HEK293 (cell line): ENCODE measurements at regions not wholly inside any gene's neighbourhood (a gene's known extent, or its start where the extent isn't known, plus 50 kb on each side); places are given as distances from the start of the nearest gene placed in this dataset.

Source experiments
- CTCF ChIA-PET: fragments of 350-600 bp; formaldehyde crosslinking; extraction: SDS; loops from one replicate; lab custom pipeline; 2021; ENCODE audit warnings: antibody characterized with exemption; lab: Yijun Ruan, JAX
- POLR2A ChIA-PET: fragments of 300-600 bp; formaldehyde crosslinking; extraction: SDS; loops from one replicate; lab custom pipeline; 2020; ENCODE audit warnings: antibody characterized with exemption, inconsistent platforms; lab: Yijun Ruan, JAX
- H3K27ac ChIP-seq: fragments of 200-500 bp; sonication (Bioruptor generic); 2 replicates; pipeline ENCODE4 v1.5.1; 2014; ENCODE audit warnings: low read depth, low read length, control low read depth, inconsistent platforms; ENCODE audit errors: extremely low read depth
- H3K36me3 ChIP-seq, 2 experiments: fragments of 200-500 bp in 1 of 2; sonication (Bioruptor generic) in 1 of 2; 1 replicate in 1 of 2; 2 replicates in 1 of 2; pipeline ENCODE4 v1.5.1; 2014 to 2017; ENCODE audit warnings: inconsistent platforms in 2 of 2, low read length in 2 of 2; ENCODE audit not compliant: control insufficient read depth in 2 of 2, insufficient read depth in 1 of 2
- H3K4me1 ChIP-seq: fragments of 200-500 bp; sonication (Bioruptor generic); 2 replicates; pipeline ENCODE4 v1.5.1; 2014; ENCODE audit warnings: mild to moderate bottlenecking, low read length, inconsistent platforms; ENCODE audit not compliant: control insufficient read depth, insufficient read depth
- H3K4me3 ChIP-seq: 2 replicates; pipeline ENCODE4 v1.5.1; 2011; ENCODE audit warnings: low read depth, mild to moderate bottlenecking, control low read depth, low read length, moderate library complexity
- H3K9me3 ChIP-seq: fragments of 200-500 bp; sonication (Bioruptor generic); 2 replicates; pipeline ENCODE4 v1.5.1; 2014; ENCODE audit warnings: low read depth, low read length, inconsistent platforms; ENCODE audit not compliant: control insufficient read depth, insufficient read depth
- HIC1 ChIP-seq: fragments of 450-650 bp; formaldehyde crosslinking; IDR thresholded peaks from 2 replicates; pipeline ENCODE4 v1.5.1; 2016; ENCODE audit warnings: missing biosample characterization, missing genetic modification characterization
- HOXA7 ChIP-seq: sonication (generic); formaldehyde crosslinking; IDR thresholded peaks from 2 replicates; pipeline ENCODE4 v1.8.1; 2022; ENCODE audit warnings: missing genetic modification reagents, borderline replicate concordance
- KLF1 ChIP-seq: fragments of 450-650 bp; formaldehyde crosslinking; IDR thresholded peaks from 2 replicates; pipeline ENCODE4 v1.5.1; 2016; ENCODE audit warnings: missing biosample characterization, missing genetic modification characterization
- PRDM10 ChIP-seq: fragments of 450-650 bp; formaldehyde crosslinking; IDR thresholded peaks from 2 replicates; pipeline ENCODE4 v1.5.1; 2016; ENCODE audit warnings: missing biosample characterization, missing genetic modification characterization
- TCF7L2 ChIP-seq: IDR thresholded peaks from 2 replicates; pipeline ENCODE4 v1.6.1; 2011; ENCODE audit warnings: low read depth, mild to moderate bottlenecking, inconsistent platforms, low read length, moderate library complexity, borderline replicate concordance
- YY1 ChIP-seq: fragments of 450-650 bp; formaldehyde crosslinking; IDR thresholded peaks from 2 replicates; pipeline ENCODE4 v1.5.1; 2018; ENCODE audit warnings: missing biosample characterization, missing genetic modification characterization
- YY2 ChIP-seq: fragments of 450-650 bp; formaldehyde crosslinking; IDR thresholded peaks from 2 replicates; pipeline ENCODE4 v1.5.1; 2016; ENCODE audit warnings: missing biosample characterization, missing genetic modification characterization
- ZBTB48 ChIP-seq: fragments of 450-650 bp; formaldehyde crosslinking; IDR thresholded peaks from 2 replicates; pipeline ENCODE4 v1.5.1; 2016; ENCODE audit warnings: missing biosample characterization, missing genetic modification characterization
- ZFP41 ChIP-seq: fragments of 450-650 bp; formaldehyde crosslinking; IDR thresholded peaks from 2 replicates; pipeline ENCODE4 v1.5.1; 2016; ENCODE audit warnings: missing biosample characterization, missing genetic modification characterization, borderline replicate concordance
- ZNF133 ChIP-seq: fragments of 450-650 bp; formaldehyde crosslinking; IDR thresholded peaks from 2 replicates; pipeline ENCODE4 v1.5.1; 2016; ENCODE audit warnings: missing biosample characterization, missing genetic modification characterization
- ZNF2 ChIP-seq: fragments of 450-650 bp; formaldehyde crosslinking; IDR thresholded peaks from 2 replicates; pipeline ENCODE4 v1.5.1; 2016; ENCODE audit warnings: missing biosample characterization, missing genetic modification characterization
- ZNF202 ChIP-seq: fragments of 450-650 bp; formaldehyde crosslinking; IDR thresholded peaks from 2 replicates; pipeline ENCODE4 v1.5.1; 2016; ENCODE audit warnings: missing biosample characterization, missing genetic modification characterization, borderline replicate concordance
- ZNF398 ChIP-seq: fragments of 450-650 bp; formaldehyde crosslinking; IDR thresholded peaks from 2 replicates; pipeline ENCODE4 v1.5.1; 2017; ENCODE audit warnings: missing biosample characterization, missing genetic modification characterization
- ZNF530 ChIP-seq: fragments of 450-650 bp; formaldehyde crosslinking; IDR thresholded peaks from 2 replicates; pipeline ENCODE4 v1.5.1; 2016; ENCODE audit warnings: low read depth, missing biosample characterization, missing genetic modification characterization
- ZNF548 ChIP-seq: fragments of 450-650 bp; formaldehyde crosslinking; IDR thresholded peaks from 2 replicates; pipeline ENCODE4 v1.5.1; 2016; ENCODE audit warnings: missing biosample characterization, missing genetic modification characterization
- ZNF571 ChIP-seq: fragments of 450-650 bp; formaldehyde crosslinking; IDR thresholded peaks from 2 replicates; pipeline ENCODE4 v1.5.0; 2017; ENCODE audit warnings: missing biosample characterization, missing genetic modification characterization
- ZNF600 ChIP-seq: fragments of 450-650 bp; formaldehyde crosslinking; IDR thresholded peaks from 2 replicates; pipeline ENCODE4 v1.5.1; 2016; ENCODE audit warnings: missing biosample characterization, missing genetic modification characterization
- ZNF624 ChIP-seq: fragments of 450-650 bp; formaldehyde crosslinking; IDR thresholded peaks from 2 replicates; pipeline ENCODE4 v1.5.1; 2017; ENCODE audit warnings: missing biosample characterization, missing genetic modification characterization
- ZNF654 ChIP-seq: fragments of 450-650 bp; formaldehyde crosslinking; IDR thresholded peaks from 2 replicates; pipeline ENCODE4 v1.5.1; 2016; ENCODE audit warnings: low read depth, missing biosample characterization, missing genetic modification characterization
- ZNF670 ChIP-seq: fragments of 450-650 bp; formaldehyde crosslinking; IDR thresholded peaks from 2 replicates; pipeline ENCODE4 v1.5.1; 2016; ENCODE audit warnings: missing biosample characterization, missing genetic modification characterization, low read depth
- ZNF777 ChIP-seq: fragments of 450-650 bp; formaldehyde crosslinking; IDR thresholded peaks from 2 replicates; pipeline ENCODE4 v1.5.1; 2017; ENCODE audit warnings: missing biosample characterization, missing genetic modification characterization, borderline replicate concordance
- ZSCAN18 ChIP-seq: fragments of 450-650 bp; formaldehyde crosslinking; IDR thresholded peaks from 2 replicates; pipeline ENCODE4 v1.5.1; 2016; ENCODE audit warnings: missing biosample characterization, missing genetic modification characterization
- ZSCAN23 ChIP-seq: fragments of 450-650 bp; formaldehyde crosslinking; IDR thresholded peaks from 2 replicates; pipeline ENCODE4 v1.5.1; 2016; ENCODE audit warnings: missing biosample characterization, missing genetic modification characterization

- POLR2A ChIA-PET, result no interaction called here
- Histone ChIP-seq H3K4me3 (no peak overlapping the region), H3K27ac (no peak overlapping the region), H3K9me3 (no peaks in the 10 kb centered on the region)
- CTCF ChIA-PET, result no interaction called here
- TF ChIP-seq ZNF2 (tag by site-specific recombination) (no peak), HIC1 (tag by site-specific recombination) (no peak)
- TF ChIP-seq, all 188 proteins: peak for 0
- Histone ChIP-seq H3K4me1 (no peaks in the 10 kb centered on the region), H3K36me3 (no peaks in the 10 kb centered on the region)
Measured at GRCh38 chr9:135324329-135324728, 155.3 kb upstream of the PPP1R26 start.

DNA sequence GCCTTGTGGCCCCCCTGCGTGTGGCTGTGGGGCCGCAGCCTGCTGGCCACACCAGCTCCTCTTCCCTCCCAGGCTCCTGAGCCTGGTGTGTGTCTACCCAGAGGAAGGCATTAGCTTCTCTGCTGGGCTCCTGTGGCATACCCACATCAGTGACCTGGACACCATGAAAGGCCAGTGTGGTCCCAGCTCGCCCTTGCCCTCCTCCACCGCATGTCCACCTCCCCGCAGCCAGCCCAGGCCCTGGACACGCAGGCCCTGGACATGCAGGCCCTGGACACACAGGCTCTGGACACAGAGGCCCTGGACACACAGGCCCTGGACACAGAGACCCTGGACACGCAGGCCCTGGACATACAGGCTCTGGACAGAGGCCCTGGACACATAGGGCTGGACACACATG lies 153.4 kb upstream of the PPP1R26 start:
- H3K4me3 ChIP-seq, result no peak overlapping the region
- H3K27ac ChIP-seq, result no peak overlapping the region
- no peak for TF ChIP-seq ZNF530 (tag by site-specific recombination)
- TF ChIP-seq ZNF202 (tag by site-specific recombination), result no peak
- TF ChIP-seq ZBTB48 (tag by site-specific recombination), result no peak
- TF ChIP-seq ZNF133 (tag by site-specific recombination), result no peak
- TF ChIP-seq YY1 (tag by site-specific recombination), result no peak
- TF ChIP-seq, all 188 proteins: peak for 0
- Histone ChIP-seq H3K4me1 (no peaks in the 10 kb centered on the region), H3K9me3 (no peaks in the 10 kb centered on the region), H3K36me3 (no peaks in the 10 kb centered on the region)
- POLR2A ChIA-PET, result no interaction called here
- CTCF ChIA-PET, result interaction anchor here (1.1 kb wide), 1 partner anchor 17 kb away, joined by 3 read pairs; no protein-coding TSS in a partner anchor

GRCh38 chr9:135326633-135327152 lies 152.9 kb upstream of the PPP1R26 start:
- ChIA-PET CTCF (interaction anchor here (1.1 kb wide), 1 partner anchor 16 kb away, joined by 3 read pairs; no protein-coding TSS in a partner anchor), POLR2A (no interaction called here)
- H3K9me3 ChIP-seq, result no peaks in the 10 kb centered on the region
- no peaks in the 10 kb centered on the region for H3K36me3 ChIP-seq
- no peak overlapping the region for H3K4me3 ChIP-seq
- no peaks in the 10 kb centered on the region for H3K4me1 ChIP-seq
- no peak for TF ChIP-seq PRDM10 (tag by site-specific recombination)
- TF ChIP-seq ZNF670 (tag by site-specific recombination), result no peak
- no peak for TF ChIP-seq HOXA7
- TF ChIP-seq TCF7L2, result no peak
- no peak for TF ChIP-seq ZNF600 (tag by site-specific recombination)
- no peak for TF ChIP-seq ZNF624 (tag by site-specific recombination)
- TF ChIP-seq ZNF398 (tag by site-specific recombination), result no peak
- no peak for TF ChIP-seq ZNF654 (tag by site-specific recombination)
- TF ChIP-seq ZNF571 (tag by site-specific recombination), result no peak
- no peak for TF ChIP-seq ZNF530 (tag by site-specific recombination)
- no peak for TF ChIP-seq ZNF548 (tag by site-specific recombination)
- no peak for TF ChIP-seq ZNF777 (tag by site-specific recombination)
- TF ChIP-seq ZSCAN23, result no peak
- no peak for TF ChIP-seq YY2 (tag by site-specific recombination)
- TF ChIP-seq KLF1, result no peak
- TF ChIP-seq ZSCAN18, result no peak
- TF ChIP-seq ZFP41 (tag by site-specific recombination), result no peak
- H3K27ac ChIP-seq, result no peak overlapping the region
